ENCODE measurements at regions not wholly inside any gene's neighbourhood (a gene's known extent, or its start where the extent isn't known, plus 50 kb on each side); places are given as distances from the start of the nearest gene placed in this dataset.

DNA sequence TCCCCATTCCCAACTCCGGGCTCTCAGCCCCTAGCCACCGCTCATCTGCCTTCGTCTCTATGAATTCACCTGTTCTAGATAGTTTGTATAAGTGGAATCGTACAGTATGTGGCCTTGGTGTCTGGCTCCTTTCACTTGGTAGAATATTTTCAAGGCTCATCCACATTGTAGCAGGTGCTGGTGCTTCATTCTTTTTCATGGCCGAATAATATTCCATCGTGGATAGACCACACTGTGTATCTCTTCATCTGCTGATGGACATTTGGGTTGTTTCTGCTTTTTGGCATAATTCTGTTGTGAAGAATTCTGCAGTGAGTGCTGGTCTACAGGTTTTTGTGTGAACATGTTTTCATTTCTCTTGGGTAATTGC is 324.2 kb downstream of the SEC14L1 start:
- DNase-seq: no peak

GRCh38 chr17:77465358-77466041 is 324.7 kb downstream of the SEC14L1 start:
- peak; percentile 77 for DNase-seq

DNA sequence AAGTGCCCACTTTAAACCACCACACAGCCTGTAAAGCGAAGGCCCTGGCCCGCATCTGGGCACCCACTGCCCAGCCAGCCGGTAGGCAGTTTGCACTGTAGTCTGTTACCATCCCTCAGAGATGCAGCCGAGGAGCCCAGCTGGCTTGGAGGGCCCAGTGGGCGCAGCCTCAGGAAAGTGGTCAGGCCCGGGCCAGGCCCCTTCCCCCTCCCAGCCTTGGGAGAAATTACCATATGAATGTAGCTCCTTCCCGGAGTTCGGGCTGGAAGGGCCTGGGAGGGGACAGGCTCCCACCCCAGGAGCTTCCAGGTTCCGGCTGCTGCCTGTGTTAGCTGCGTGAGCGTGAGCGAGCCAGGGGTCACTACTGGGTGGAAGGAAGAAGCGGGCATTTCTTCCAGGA is 325.4 kb downstream of the SEC14L1 start:
- DNase-seq: no peak

DNA sequence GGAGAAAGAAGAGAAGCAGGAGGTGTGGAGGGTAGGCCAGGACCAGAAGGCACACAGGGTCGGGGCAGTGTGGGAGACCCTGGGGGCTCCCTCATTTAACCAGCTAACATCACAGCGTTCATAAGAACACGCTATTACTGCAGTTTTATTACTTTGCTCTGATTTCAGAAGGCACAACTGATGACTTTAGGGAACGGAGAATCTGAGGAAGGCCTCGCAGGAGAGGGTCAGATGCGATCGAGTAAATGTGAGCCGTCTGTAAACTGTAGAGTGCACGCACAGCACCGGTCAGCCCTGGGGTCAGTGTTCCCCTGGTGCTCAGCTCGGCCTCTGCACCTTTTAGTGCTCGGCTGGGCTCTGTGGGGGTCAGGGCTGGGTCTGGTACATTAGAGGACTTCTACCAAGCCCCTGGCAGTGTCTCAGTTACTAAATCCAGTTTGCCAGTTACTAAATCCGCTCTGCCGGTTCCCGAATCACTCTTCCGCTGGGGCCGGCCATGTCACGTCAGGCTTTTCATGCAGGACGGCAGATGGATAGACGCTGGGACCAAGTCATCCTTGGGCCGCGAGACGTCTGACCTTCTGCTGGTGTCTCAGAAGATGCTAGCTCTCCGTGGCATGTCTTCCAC is 325.9 kb downstream of the SEC14L1 start:
- DNase-seq: no peak

DNA sequence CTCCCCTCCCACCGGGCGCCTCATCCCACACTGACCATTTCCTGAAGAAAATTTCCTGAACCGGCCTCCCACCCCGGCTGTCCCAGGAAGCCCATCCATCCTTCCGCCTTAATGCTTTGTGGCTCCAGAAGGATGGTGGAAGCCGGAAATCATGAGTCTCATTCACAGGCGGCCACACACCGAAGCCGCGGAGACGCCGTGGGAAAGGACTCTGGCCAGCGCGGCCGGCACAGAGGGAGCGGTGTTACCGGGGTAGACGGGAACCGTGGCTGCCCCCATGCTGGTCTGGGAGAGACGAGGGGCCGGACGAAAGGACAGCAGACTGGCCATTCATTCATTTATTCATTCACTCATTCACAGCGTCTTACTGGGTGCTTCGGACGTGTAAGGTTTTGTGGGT is 326.8 kb downstream of the SEC14L1 start:
- DNase-seq: no peak

GRCh38 chr17:77468897-77469296 is 328.1 kb downstream of the SEC14L1 start:
- no peak for DNase-seq

- no peak for DNase-seq
These were observed 329.6 kb downstream of the SEC14L1 start for GRCh38 chr17:77470330-77470786.

- no peak for DNase-seq
These were observed 330.3 kb downstream of the SEC14L1 start for GRCh38 chr17:77470800-77471733.

- no peak for DNase-seq
These were observed 331.3 kb downstream of the SEC14L1 start for GRCh38 chr17:77471984-77472461.

DNA sequence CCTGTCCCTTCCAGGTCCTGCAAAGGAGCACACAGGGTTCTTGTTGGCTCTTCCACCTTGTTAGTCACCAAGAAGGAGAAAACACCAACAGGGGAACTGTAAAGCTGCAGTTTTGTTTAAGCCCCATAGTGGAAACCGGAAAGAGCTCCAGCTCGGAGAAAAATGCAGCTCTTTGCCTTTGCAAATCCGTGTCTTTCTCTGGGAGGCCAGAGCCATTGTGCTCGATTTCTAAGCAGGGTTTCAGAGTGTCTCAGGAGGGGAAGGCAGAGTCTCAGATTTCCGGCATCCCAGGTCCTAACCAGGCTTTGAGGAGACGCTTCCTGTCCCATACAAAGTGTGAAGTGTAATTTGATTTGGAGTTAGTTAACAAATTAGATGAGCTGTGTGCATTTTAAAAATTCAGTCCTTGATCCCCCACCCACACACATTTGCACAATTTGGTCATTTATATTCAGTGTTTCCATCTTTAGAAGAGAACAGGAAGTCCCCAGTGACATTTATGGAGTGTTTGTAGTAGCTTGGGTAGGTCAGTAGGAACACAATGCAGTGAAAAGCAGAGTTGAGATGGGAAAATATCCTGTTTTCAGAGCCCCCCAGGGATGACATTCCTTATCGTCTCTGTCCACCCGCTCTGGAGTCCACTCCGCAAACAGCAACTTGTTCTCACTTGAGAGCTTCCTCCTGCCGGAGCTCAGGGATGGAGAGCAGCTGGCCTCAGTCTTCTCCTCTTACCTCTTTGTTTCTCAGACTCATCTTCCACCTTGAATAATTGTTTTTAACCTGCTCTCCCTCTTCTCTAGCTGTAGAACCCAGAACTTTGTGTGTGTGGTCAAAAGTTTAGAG is 331.9 kb downstream of the SEC14L1 start:
- no peak for DNase-seq

GRCh38 chr17:77473615-77474226 is 333.0 kb downstream of the SEC14L1 start:
- DNase-seq: no peak

DNA sequence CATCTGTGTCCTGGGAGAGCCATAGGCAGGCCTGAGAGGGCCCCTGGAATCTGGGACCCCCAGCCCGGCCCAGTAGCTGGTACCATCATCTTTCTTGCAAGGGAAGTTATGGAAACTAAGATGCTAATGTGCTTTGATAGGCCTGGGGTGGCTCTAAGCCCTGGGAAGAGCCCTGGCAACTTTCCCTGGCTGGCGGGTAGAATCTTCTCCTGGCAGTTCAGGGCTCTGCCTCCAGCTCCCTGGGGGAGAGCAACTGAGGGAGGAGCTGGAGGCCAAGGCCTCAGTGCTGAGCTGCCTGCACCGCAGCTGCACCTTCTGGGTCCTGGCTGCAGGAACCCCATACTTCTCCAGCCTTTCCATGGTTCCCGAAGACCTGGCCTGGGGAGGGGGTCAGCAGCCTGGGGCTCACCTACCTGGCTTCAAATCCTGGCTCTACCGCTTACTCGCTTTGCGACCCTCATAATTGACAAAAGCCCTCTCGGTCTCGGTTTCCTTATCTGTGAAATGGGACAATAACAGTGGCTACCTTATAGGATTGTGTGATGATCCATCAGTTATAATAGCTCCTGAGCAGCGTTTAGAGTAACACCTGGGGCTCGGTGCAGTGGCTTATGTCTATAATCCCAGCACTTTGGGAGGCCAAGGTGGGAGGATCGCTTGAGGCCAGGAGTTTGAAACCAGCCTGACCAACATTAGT is 333.7 kb downstream of the SEC14L1 start:
- no peak for DNase-seq

DNA sequence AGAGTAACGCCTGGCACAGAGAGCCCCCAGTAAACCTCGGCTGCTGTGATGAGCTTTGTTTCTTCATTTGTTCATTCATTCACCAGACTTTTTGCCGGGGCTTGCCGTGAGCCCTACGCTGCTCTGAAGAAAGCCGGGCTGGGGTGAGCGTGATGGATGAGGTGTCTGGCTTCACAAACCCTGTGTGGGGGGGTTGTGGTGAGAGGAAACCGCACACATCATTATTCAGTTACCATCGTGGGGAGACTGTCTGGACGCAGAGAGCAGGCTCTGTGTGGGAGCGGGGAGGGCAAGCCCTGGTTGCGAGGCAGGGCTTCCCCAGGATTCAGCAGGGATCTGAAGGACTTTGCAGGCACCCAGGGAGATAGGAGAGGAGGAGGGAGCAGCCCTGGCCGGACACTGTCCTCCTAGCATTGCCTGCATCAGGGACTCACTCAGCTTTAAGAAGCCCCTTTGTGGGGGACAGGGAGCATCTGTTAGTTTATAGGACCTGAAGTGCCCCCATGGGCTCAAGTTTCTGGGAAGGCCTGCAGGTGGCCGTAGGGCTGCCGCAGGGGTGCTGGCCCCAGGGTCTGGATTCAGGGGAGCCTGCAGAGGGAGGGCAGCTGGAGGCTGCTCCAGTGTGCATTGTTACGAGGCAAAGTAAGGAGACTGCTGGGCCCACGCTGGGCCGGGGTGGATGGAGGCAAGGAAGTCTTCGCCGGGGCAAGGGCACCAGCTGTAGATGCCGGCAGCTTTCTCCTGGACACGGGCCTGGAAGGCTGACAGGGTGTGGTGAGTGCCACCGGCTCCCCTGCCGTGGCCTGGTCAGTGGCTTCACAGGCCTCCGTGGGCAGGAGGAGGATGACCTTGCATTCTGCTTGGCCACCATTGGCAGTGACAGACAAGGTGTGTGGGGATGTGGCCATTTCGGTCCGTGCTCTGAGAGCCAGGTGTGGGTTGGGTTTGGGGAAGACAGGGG is 334.5 kb downstream of the SEC14L1 start:
- peak; percentile 73 for DNase-seq

DNA sequence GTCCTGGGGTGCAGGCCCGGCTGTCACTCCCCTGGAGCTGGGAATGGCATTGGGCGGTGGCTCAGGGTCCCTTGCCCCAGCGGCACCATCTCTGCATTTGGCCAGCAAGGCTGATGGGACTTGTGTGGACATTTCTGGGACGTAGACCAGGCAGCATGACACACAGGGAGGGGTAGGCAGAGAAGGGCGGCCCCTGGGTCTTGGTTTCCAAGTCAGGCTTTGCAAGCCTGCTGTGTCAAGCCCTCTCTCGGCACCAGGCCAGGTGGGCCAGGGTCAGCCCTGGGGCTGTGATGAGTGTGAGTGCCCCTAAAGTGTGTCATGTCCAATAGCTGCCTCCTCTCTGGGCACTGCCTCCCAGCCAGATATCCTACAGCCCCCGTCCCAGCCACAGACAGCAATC is 335.2 kb downstream of the SEC14L1 start:
- DNase-seq: no peak

GRCh38 chr17:77476498-77476897 is 335.7 kb downstream of the SEC14L1 start:
- no peak for DNase-seq

GRCh38 chr17:77476931-77477805 is 336.4 kb downstream of the SEC14L1 start:
- no peak for DNase-seq

- DNase-seq: no peak
These were observed 337.5 kb downstream of the SEC14L1 start for GRCh38 chr17:77478281-77478680.

DNA sequence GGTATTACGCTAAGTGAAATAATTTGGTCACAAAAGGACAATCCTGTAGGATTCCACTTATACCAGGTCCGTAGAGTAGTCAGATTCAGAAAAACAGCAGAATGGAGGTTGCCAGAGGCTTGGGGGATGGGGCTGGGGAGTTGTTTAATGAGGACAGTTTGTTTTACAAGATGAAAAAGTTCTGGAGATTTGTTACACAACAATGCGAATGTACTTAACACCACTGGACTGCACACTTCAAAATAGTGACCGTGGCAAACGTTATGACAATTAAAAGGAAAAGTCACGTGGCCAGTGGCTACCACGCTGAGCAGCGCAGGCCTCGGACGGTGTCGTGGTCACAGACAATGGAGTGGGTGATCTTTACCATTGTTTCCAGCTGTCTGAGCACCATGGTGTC is 338.1 kb downstream of the SEC14L1 start:
- no peak for DNase-seq
